Lower leg skin (tissue), 4 donors: ENCODE measurements at regions not wholly inside any gene's neighbourhood (a gene's known extent, or its start where the extent isn't known, plus 50 kb on each side); places are given as distances from the start of the nearest gene placed in this dataset.

Source experiments
- DNase-seq, 2 donors: peaks; one replicate each; pipeline ENCODE4 v3.0.0-alpha.2; 2019; ENCODE audit warnings: low spot score in 2 of 2
- H3K4me3 ChIP-seq: fragments of 200-600 bp; sonication (generic); 2 replicates; pipeline ENCODE4 v1.5.1; 2017; ENCODE audit warnings: mild to moderate bottlenecking, low read depth; ENCODE audit not compliant: poor library complexity, severe bottlenecking
- CTCF ChIP-seq, 3 donors: fragments of 450-650 bp; IDR thresholded peaks; one replicate each; pipeline ENCODE4 v1.5.1; 2016; ENCODE audit warnings: antibody characterized with exemption in 3 of 3, mild to moderate bottlenecking in 3 of 3, moderate library complexity in 2 of 3
- POLR2A ChIP-seq, 2 donors: fragments of 450-650 bp; IDR thresholded peaks; one replicate each; pipeline ENCODE4 v1.6.1; 2016 to 2017; ENCODE audit warnings: antibody characterized with exemption in 2 of 2, mild to moderate bottlenecking in 1 of 2, moderate library complexity in 1 of 2
- WGBS, 2 donors: methylation state at CpG; one replicate each; pipeline ENCODE4 v1.1.5; 2018; 5-methylcytosine and 5-hydroxymethylcytosine counted together
- intact Hi-C: fragments of 100-400 bp; cut with DNase I; formaldehyde crosslinking; loops from one replicate; pipeline ENCODE4 v1.15.0; 2023; ENCODE audit warnings: low total_unique reads

GRCh38 chr6:74979065-74979766 is 226.6 kb downstream of the COL12A1 start:
- WGBS, 2 donors, result 49 to 63% methylated on average over 7 of the region's 7 CpGs
- no peak for TF ChIP-seq CTCF (IDR thresholded peaks at IDR 0.05)
- TF ChIP-seq POLR2A (IDR thresholded peaks at IDR 0.05), result no peak
- H3K4me3 ChIP-seq, result no peak overlapping the region
- intact Hi-C loops, result no loop called here
- no peak for DNase-seq

DNA sequence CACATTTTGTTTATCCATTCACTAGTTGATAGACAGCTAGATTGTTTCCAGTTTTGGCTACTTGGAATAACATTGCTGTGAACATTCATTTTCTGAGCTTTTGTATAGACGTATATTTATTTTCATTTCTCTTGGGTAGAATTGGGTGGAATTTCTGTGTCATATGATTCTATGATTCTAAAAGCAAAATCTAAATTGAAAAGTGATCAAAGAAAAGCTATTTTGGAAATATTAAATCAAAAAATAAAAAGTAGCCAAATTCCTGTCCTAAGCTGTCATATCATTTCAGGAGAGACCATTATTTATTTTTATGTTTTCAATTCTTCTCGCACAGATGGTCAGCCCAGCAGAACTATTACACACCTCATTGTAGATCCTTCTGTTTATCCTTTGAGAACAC is 229.2 kb downstream of the COL12A1 start:
- WGBS, 2 donors, result 66 to 70% methylated on average over 2 of the region's 2 CpGs
- no peak for TF ChIP-seq POLR2A (IDR thresholded peaks at IDR 0.05)
- TF ChIP-seq CTCF (IDR thresholded peaks at IDR 0.05), result no peak
- intact Hi-C loops, result no loop called here
- H3K4me3 ChIP-seq, result no peak overlapping the region
- no peak for DNase-seq

GRCh38 chr6:74976026-74976425 is 229.8 kb downstream of the COL12A1 start:
- TF ChIP-seq POLR2A (IDR thresholded peaks at IDR 0.05) (no peak), CTCF (IDR thresholded peaks at IDR 0.05) (no peak)
- no peak overlapping the region for H3K4me3 ChIP-seq
- no peak for DNase-seq
- intact Hi-C loops, result no loop called here

DNA sequence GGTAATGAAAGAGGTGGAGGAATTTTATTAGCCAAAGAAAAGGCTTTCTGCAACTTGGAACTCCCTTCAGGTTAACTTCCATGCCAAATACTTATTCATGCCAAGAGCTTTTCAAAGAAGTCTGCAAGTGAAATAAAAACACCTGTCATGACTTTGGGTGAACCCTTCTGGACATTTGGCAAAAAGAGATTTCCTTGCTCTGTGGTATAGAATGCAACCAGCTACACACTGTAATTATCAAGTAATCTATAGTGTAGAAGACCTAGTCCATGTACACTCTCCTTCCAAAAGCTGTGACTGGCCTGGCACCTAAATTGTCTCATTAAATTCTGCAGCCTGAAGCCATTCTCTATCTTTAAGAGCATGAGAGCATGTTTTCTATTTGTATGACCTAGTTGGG is 232.3 kb downstream of the COL12A1 start:
- intact Hi-C loops, result no loop called here
- DNase-seq, result no peak
- TF ChIP-seq CTCF (IDR thresholded peaks at IDR 0.05) (no peak), POLR2A (IDR thresholded peaks at IDR 0.05) (no peak)
- H3K4me3 ChIP-seq, result no peak overlapping the region

GRCh38 chr6:74971633-74972032 is 234.2 kb downstream of the COL12A1 start:
- DNase-seq, result no peak
- intact Hi-C loops, result no loop called here
- H3K4me3 ChIP-seq, result no peak overlapping the region
- TF ChIP-seq POLR2A (IDR thresholded peaks at IDR 0.05) (no peak), CTCF (IDR thresholded peaks at IDR 0.05) (no peak)

DNA sequence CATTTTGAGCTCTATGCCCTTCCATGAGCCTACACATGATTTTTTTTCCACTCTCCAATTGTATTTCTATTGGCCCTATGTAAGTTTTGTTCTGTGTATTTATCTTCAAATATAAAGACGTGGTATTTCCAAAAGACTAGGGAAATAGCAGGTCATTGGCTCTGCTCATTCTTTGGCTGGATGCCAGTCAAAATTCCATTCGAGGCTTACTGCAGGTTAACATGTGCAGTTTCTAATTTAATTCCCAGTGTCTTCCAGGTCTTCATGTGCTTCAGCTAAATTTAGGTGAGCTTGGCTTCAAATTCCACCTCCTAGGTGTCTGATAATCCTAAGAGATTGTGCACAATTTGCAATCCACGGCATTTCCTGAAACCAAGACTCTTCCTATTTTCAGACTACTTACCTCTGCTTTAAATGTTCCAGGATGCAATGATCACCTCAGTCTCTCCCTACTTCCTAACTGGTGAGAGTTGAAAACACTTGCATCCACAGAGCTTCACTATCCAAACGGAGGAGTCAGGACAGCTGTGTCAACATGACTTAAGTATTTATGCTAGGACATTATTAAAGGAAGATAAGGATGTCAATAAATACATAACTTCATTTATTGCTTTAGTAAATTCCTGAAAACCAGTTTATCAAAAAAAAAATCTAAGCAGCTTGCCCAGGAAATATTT is 236.1 kb downstream of the COL12A1 start:
- DNase-seq, result no peak
- TF ChIP-seq POLR2A (IDR thresholded peaks at IDR 0.05), result no peak
- TF ChIP-seq CTCF (IDR thresholded peaks at IDR 0.05), result no peak
- no peak overlapping the region for H3K4me3 ChIP-seq
- WGBS, 2 donors, result 46% methylated on average over 4 of the region's 4 CpGs
- intact Hi-C loops, result no loop called here
